ENCODE measurements at regions not wholly inside any gene's neighbourhood (a gene's known extent, or its start where the extent isn't known, plus 50 kb on each side); places are given as distances from the start of the nearest gene placed in this dataset.

DNA sequence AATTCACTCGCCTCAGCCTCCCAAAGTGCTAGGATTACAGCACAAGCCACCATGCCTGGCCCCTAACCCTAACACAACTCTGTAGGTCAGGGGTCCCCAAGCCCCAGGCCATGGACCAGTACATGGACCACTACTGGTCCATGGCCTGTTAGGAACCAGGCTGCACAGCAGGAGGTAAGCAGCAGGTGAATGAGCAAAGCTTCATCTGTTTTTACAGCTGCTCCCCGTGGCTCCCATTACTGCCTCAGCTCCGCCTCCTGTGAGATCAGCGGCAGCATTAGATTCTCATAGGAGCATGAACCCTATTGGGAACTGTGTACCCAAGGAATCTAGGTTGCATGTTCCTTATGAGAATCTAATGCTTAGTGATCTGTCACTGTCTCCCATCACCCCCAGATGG is 201.7 kb downstream of the NRP2 start:
- H3K27ac Mint-ChIP-seq: no peak overlapping the region
- Histone ChIP-seq H3K27me3 (no peaks in the 10 kb centered on the region), H4K20me1 (ENCODE audit: low read depth) (no peaks in the 10 kb centered on the region), H3K4me2 (no peak overlapping the region), H3K9me3 (ENCODE audit: low read depth) (no peaks in the 10 kb centered on the region), H3K27ac (no peak overlapping the region), H2AFZ (replicated peaks) (no peak overlapping the region), H3K79me2 (ENCODE audit: low read depth) (no peaks in the 10 kb centered on the region), H3F3A (ENCODE audit: low read depth) (no peaks in the 10 kb centered on the region), H3K9ac (no peak overlapping the region), H3K4me3 (no peak overlapping the region), H3K36me3 (no peaks in the 10 kb centered on the region), H3K4me1 (peaks cover 15% of the 10 kb centered on the region)
- H3K4me3 Mint-ChIP-seq: no peak overlapping the region
- H3K36me3 Mint-ChIP-seq: no peaks in the 10 kb centered on the region
- H3K27me3 Mint-ChIP-seq (ENCODE audit: insufficient read depth, low read depth): peaks cover 6% of the 10 kb centered on the region
- H3K9me3 Mint-ChIP-seq: peaks cover 4% of the 10 kb centered on the region
- DNase-seq (ENCODE audit: low spot score): no peak
- TF ChIP-seq EZH2 (IDR thresholded peaks at IDR 0.05) (no peak), EZH2phosphoT487 (IDR thresholded peaks at IDR 0.05) (no peak)
- TF ChIP-seq, protein P1, sequence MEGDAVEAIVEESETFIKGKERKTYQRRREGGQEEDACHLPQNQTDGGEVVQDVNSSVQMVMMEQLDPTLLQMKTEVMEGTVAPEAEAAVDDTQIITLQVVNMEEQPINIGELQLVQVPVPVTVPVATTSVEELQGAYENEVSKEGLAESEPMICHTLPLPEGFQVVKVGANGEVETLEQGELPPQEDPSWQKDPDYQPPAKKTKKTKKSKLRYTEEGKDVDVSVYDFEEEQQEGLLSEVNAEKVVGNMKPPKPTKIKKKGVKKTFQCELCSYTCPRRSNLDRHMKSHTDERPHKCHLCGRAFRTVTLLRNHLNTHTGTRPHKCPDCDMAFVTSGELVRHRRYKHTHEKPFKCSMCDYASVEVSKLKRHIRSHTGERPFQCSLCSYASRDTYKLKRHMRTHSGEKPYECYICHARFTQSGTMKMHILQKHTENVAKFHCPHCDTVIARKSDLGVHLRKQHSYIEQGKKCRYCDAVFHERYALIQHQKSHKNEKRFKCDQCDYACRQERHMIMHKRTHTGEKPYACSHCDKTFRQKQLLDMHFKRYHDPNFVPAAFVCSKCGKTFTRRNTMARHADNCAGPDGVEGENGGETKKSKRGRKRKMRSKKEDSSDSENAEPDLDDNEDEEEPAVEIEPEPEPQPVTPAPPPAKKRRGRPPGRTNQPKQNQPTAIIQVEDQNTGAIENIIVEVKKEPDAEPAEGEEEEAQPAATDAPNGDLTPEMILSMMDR (IDR thresholded peaks at IDR 0.05): no peak
- peaks cover 10% of the 10 kb centered on the region for H3K4me1 Mint-ChIP-seq

DNA sequence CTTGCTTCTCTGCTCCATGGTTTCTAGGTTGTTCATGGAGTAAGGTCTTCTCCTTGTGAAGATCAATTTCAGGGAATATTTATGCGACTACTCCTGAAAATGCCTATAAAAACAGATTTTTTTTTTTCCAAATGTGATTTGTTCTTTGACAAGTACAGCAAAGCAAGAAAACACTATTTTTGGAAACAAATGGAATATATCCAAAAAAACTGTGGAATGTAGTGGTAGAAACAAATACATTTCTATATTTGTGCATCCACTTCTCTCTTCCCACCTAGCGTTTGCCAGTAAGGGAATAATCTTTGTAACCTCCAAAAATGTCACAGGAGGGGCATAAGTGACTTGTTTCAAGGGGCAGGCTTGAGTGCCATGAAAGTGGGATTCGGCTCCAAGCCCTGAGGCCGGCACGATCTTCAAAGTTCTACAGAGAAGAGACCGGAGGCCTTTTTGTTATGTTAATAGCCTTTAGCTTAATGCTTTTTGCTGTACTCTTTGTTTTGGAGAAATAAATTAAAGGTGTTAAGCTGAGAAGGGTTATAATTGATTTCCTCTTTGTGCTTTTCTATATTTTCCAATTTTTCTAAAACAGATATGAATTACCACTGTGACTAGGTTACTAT is 200.6 kb downstream of the NRP2 start:
- no peak overlapping the region for H3K27ac ChIP-seq
- H3K4me1 ChIP-seq: peaks cover 16% of the 10 kb centered on the region
- Mint-ChIP-seq H3K4me3 (no peak overlapping the region), H3K36me3 (no peaks in the 10 kb centered on the region), H3K27ac (no peak overlapping the region), H3K9me3 (peaks cover 4% of the 10 kb centered on the region), H3K27me3 (ENCODE audit: insufficient read depth, low read depth) (peaks cover 6% of the 10 kb centered on the region), H3K4me1 (peaks cover 10% of the 10 kb centered on the region)
- H3K4me3 ChIP-seq: no peak overlapping the region
- no peaks in the 10 kb centered on the region for H3K9me3 ChIP-seq (ENCODE audit: low read depth)
- TF ChIP-seq EZH2phosphoT487 (IDR thresholded peaks at IDR 0.05) (no peak), EZH2 (IDR thresholded peaks at IDR 0.05) (no peak)
- TF ChIP-seq, protein P1 (IDR thresholded peaks at IDR 0.05): no peak
- DNase-seq (ENCODE audit: low spot score): peak; percentile 13
- H2AFZ ChIP-seq (replicated peaks): no peak overlapping the region
- no peaks in the 10 kb centered on the region for H3K79me2 ChIP-seq (ENCODE audit: low read depth)
- H4K20me1 ChIP-seq (ENCODE audit: low read depth): no peaks in the 10 kb centered on the region
- no peak overlapping the region for H3K9ac ChIP-seq
- no peak overlapping the region for H3K4me2 ChIP-seq
- H3K36me3 ChIP-seq: no peaks in the 10 kb centered on the region
- no peaks in the 10 kb centered on the region for H3F3A ChIP-seq (ENCODE audit: low read depth)
- no peaks in the 10 kb centered on the region for H3K27me3 ChIP-seq

DNA sequence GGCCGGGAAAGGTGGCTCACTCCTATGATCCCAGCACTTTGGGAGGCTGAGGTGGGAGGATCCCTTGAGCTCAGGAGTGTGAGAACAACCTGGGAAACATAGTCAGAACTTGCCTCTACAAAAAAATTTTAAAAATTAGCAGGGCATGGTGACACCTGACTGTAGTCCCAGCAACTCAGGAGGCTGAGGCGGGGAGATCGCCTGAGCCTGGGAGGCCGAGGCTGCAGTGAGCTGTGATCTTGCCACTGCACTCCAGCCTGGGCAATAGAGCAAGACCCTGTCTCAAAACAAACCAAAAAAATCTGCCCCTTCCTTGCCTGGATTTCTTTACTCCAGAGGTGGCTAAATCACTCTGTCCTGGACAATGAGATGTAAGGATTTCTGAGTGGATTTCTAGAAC is 197.7 kb downstream of the NRP2 start:
- H3K36me3 Mint-ChIP-seq: no peaks in the 10 kb centered on the region
- no peaks in the 10 kb centered on the region for H4K20me1 ChIP-seq (ENCODE audit: low read depth)
- H3K9me3 Mint-ChIP-seq: peaks cover 2% of the 10 kb centered on the region
- H3K36me3 ChIP-seq: no peaks in the 10 kb centered on the region
- peaks cover 10% of the 10 kb centered on the region for H3K4me1 Mint-ChIP-seq
- H3K27me3 Mint-ChIP-seq (ENCODE audit: insufficient read depth, low read depth): peaks cover 6% of the 10 kb centered on the region
- peaks cover 16% of the 10 kb centered on the region for H3K4me1 ChIP-seq
- H2AFZ ChIP-seq (replicated peaks): no peak overlapping the region
- TF ChIP-seq, protein P1 (IDR thresholded peaks at IDR 0.05): no peak
- TF ChIP-seq EZH2 (IDR thresholded peaks at IDR 0.05): no peak
- TF ChIP-seq EZH2phosphoT487 (IDR thresholded peaks at IDR 0.05): no peak
- no peaks in the 10 kb centered on the region for H3F3A ChIP-seq (ENCODE audit: low read depth)
- H3K27ac Mint-ChIP-seq: no peak overlapping the region
- H3K79me2 ChIP-seq (ENCODE audit: low read depth): no peaks in the 10 kb centered on the region
- H3K4me3 Mint-ChIP-seq: no peak overlapping the region
- H3K4me3 ChIP-seq: no peak overlapping the region
- H3K27me3 ChIP-seq: no peaks in the 10 kb centered on the region
- no peak overlapping the region for H3K27ac ChIP-seq
- H3K4me2 ChIP-seq: no peak overlapping the region
- H3K9ac ChIP-seq: no peak overlapping the region
- DNase-seq (ENCODE audit: low spot score): no peak
- no peaks in the 10 kb centered on the region for H3K9me3 ChIP-seq (ENCODE audit: low read depth)
